ENCODE measurements at regions not wholly inside any gene's neighbourhood (a gene's known extent, or its start where the extent isn't known, plus 50 kb on each side); places are given as distances from the start of the nearest gene placed in this dataset.
"Not testable (repeated sequence)": the region's sequence is repeated elsewhere in the genome, so short reads cannot be mapped to it uniquely, and the experiment has no call there.

- DNase-seq: not testable (repeated sequence)
Measured at GRCh38 chr2:87199228-87199627, 177.6 kb upstream of the PLGLB1 start.

- DNase-seq: not testable (repeated sequence)
Measured at GRCh38 chr2:87204569-87205147, 183.0 kb upstream of the PLGLB1 start.

- not testable (repeated sequence) for DNase-seq
Measured at GRCh38 chr2:87212938-87213337, 191.3 kb upstream of the PLGLB1 start.

- not testable (repeated sequence) for DNase-seq
Measured at GRCh38 chr2:87217005-87217404, 195.4 kb upstream of the PLGLB1 start.

- DNase-seq: peak; percentile 54
Measured at GRCh38 chr2:87217741-87218410, 196.2 kb upstream of the PLGLB1 start.

GRCh38 chr2:87220651-87221050 lies 199.0 kb upstream of the PLGLB1 start:
- DNase-seq: not testable (repeated sequence)

- not testable (repeated sequence) for DNase-seq
Measured at GRCh38 chr2:87222131-87222530, 200.5 kb upstream of the PLGLB1 start.

GRCh38 chr2:87223873-87224272 lies 202.2 kb upstream of the PLGLB1 start:
- DNase-seq: not testable (repeated sequence)

- not testable (repeated sequence) for DNase-seq
Measured at GRCh38 chr2:87229091-87229689, 207.5 kb upstream of the PLGLB1 start.

GRCh38 chr2:87229964-87230363 lies 208.3 kb upstream of the PLGLB1 start:
- DNase-seq: not testable (repeated sequence)

GRCh38 chr2:87235333-87235981 lies 213.8 kb upstream of the PLGLB1 start:
- DNase-seq: not testable (repeated sequence)

- DNase-seq: not testable (repeated sequence)
Measured at GRCh38 chr2:87237570-87238336, 216.1 kb upstream of the PLGLB1 start.

- DNase-seq: not testable (repeated sequence)
Measured at GRCh38 chr2:87239558-87240215, 218.0 kb upstream of the PLGLB1 start.

GRCh38 chr2:87246066-87246717 lies 224.5 kb upstream of the PLGLB1 start:
- DNase-seq: not testable (repeated sequence)

GRCh38 chr2:87252046-87252445 lies 230.4 kb upstream of the PLGLB1 start:
- not testable (repeated sequence) for DNase-seq

- not testable (repeated sequence) for DNase-seq
Measured at GRCh38 chr2:87254562-87254961, 232.9 kb upstream of the PLGLB1 start.

- not testable (repeated sequence) for DNase-seq
Measured at GRCh38 chr2:87255410-87255809, 233.8 kb upstream of the PLGLB1 start.

GRCh38 chr2:87258887-87259286 lies 237.2 kb upstream of the PLGLB1 start:
- not testable (repeated sequence) for DNase-seq

GRCh38 chr2:87262184-87262702 lies 240.6 kb upstream of the PLGLB1 start:
- not testable (repeated sequence) for DNase-seq

- not testable (repeated sequence) for DNase-seq
Measured at GRCh38 chr2:87263868-87264518, 242.3 kb upstream of the PLGLB1 start.

GRCh38 chr2:87275192-87275591 lies 253.5 kb upstream of the PLGLB1 start:
- not testable (repeated sequence) for DNase-seq
